GM19328 (cell line): ENCODE measurements at regions not wholly inside any gene's neighbourhood (a gene's known extent, or its start where the extent isn't known, plus 50 kb on each side); places are given as distances from the start of the nearest gene placed in this dataset.
"Not testable (repeated sequence)": the region's sequence is repeated elsewhere in the genome, so short reads cannot be mapped to it uniquely, and the experiment has no call there.

ENCODE experiments used
- ATAC-seq: cut with Tn5 transposase; IDR thresholded peaks from one replicate; pipeline ENCODE4 v1.9.1; 2021; ENCODE audit warnings: mild to moderate bottlenecking, moderate library complexity; ENCODE audit not compliant: unreplicated experiment

- ATAC-seq, result not testable (repeated sequence)
These were observed 110.9 kb upstream of the IKBKE start for GRCh38 chr1:206359377-206359776.

- not testable (repeated sequence) for ATAC-seq
These were observed 108.2 kb upstream of the IKBKE start for GRCh38 chr1:206361978-206362543.

GRCh38 chr1:206362994-206363393, 107.3 kb upstream of the IKBKE start:
- ATAC-seq, result not testable (repeated sequence)

GRCh38 chr1:206365271-206365670, 105.0 kb upstream of the IKBKE start:
- ATAC-seq, result not testable (repeated sequence)

GRCh38 chr1:206366131-206366530, 104.1 kb upstream of the IKBKE start:
- ATAC-seq, result not testable (repeated sequence)

GRCh38 chr1:206366772-206367171, 103.5 kb upstream of the IKBKE start:
- ATAC-seq, result not testable (repeated sequence)

GRCh38 chr1:206367955-206368622, 102.2 kb upstream of the IKBKE start:
- ATAC-seq, result not testable (repeated sequence)

GRCh38 chr1:206374725-206375124, 95.6 kb upstream of the IKBKE start:
- ATAC-seq, result not testable (repeated sequence)

GRCh38 chr1:206375552-206375951, 94.7 kb upstream of the IKBKE start:
- ATAC-seq, result not testable (repeated sequence)

- ATAC-seq, result not testable (repeated sequence)
These were observed 91.8 kb upstream of the IKBKE start for GRCh38 chr1:206378506-206378905.

- ATAC-seq, result not testable (repeated sequence)
These were observed 91.0 kb upstream of the IKBKE start for GRCh38 chr1:206379245-206379644.

GRCh38 chr1:206380163-206380790, 90.0 kb upstream of the IKBKE start:
- ATAC-seq, result not testable (repeated sequence)

GRCh38 chr1:206380791-206381610, 89.3 kb upstream of the IKBKE start:
- not testable (repeated sequence) for ATAC-seq

- not testable (repeated sequence) for ATAC-seq
These were observed 86.1 kb upstream of the IKBKE start for GRCh38 chr1:206384029-206384807.

GRCh38 chr1:206384891-206385290, 85.4 kb upstream of the IKBKE start:
- not testable (repeated sequence) for ATAC-seq

GRCh38 chr1:206387631-206388030, 82.6 kb upstream of the IKBKE start:
- ATAC-seq, result not testable (repeated sequence)

GRCh38 chr1:206391903-206392302, 78.4 kb upstream of the IKBKE start:
- ATAC-seq, result not testable (repeated sequence)

- not testable (repeated sequence) for ATAC-seq
These were observed 72.8 kb upstream of the IKBKE start for GRCh38 chr1:206397501-206397900.

GRCh38 chr1:206398261-206398660, 72.0 kb upstream of the IKBKE start:
- not testable (repeated sequence) for ATAC-seq

- ATAC-seq, result not testable (repeated sequence)
These were observed 66.5 kb upstream of the IKBKE start for GRCh38 chr1:206403612-206404307.
